WTC11 (cell line): ENCODE measurements at regions not wholly inside any gene's neighbourhood (a gene's known extent, or its start where the extent isn't known, plus 50 kb on each side); places are given as distances from the start of the nearest gene placed in this dataset.

Experiments
- ATAC-seq: fragments of 200-7000 bp; cut with Tn5 transposase; 2 replicates; pipeline ENCODE4 v1.10.0; 2021; ENCODE audit warnings: mild to moderate bottlenecking, moderate library complexity
- CTCF ChIA-PET: fragments of 300-600 bp; sonication (Branson Sonifier 250); formaldehyde crosslinking; loops from one replicate; lab custom pipeline; 2021; ENCODE audit warnings: antibody characterized with exemption; lab: Charles Lee
- POLR2A ChIA-PET: fragments of 350-600 bp; sonication (Branson Sonifier 250); formaldehyde crosslinking; loops from one replicate; lab custom pipeline; 2021; ENCODE audit warnings: antibody characterized with exemption; lab: Charles Lee
- DNase-seq: peaks from one replicate; pipeline ENCODE4 v3.0.0; 2021; ENCODE audit warnings: low spot score
- H3K27ac Mint-ChIP-seq: 2 replicates; pipeline ENCODE4 v1.8.0; 2021; ENCODE audit warnings: mixed read lengths
- H3K27me3 Mint-ChIP-seq: 2 replicates; pipeline ENCODE4 v1.8.0; 2021; ENCODE audit warnings: low read depth, mild to moderate bottlenecking, moderate library complexity, mixed read lengths
- H3K36me3 Mint-ChIP-seq: 2 replicates; pipeline ENCODE4 v1.8.0; 2021; ENCODE audit warnings: mixed read lengths
- H3K4me1 Mint-ChIP-seq: 2 replicates; pipeline ENCODE4 v1.8.0; 2022; ENCODE audit warnings: mixed read lengths
- H3K4me3 Mint-ChIP-seq: 2 replicates; pipeline ENCODE4 v1.8.0; 2021; ENCODE audit warnings: mild to moderate bottlenecking, moderate library complexity, mixed read lengths
- H3K9me3 Mint-ChIP-seq: 2 replicates; pipeline ENCODE4 v1.8.0; 2021; ENCODE audit warnings: mixed read lengths
- ARID4B ChIP-seq: sonication (generic); formaldehyde crosslinking; IDR thresholded peaks from 2 replicates; pipeline ENCODE4 v1.8.0; 2023; ENCODE audit warnings: missing genetic modification reagents, mild to moderate bottlenecking, borderline replicate concordance
- ATF2 ChIP-seq: sonication (generic); formaldehyde crosslinking; IDR thresholded peaks from 2 replicates; pipeline ENCODE4 v1.8.1; 2022; ENCODE audit warnings: low read depth, missing genetic modification reagents, borderline replicate concordance
- E2F5 ChIP-seq: sonication (generic); formaldehyde crosslinking; IDR thresholded peaks from 2 replicates; pipeline ENCODE4 v1.8.1; 2022; ENCODE audit warnings: mild to moderate bottlenecking, moderate library complexity, missing genetic modification reagents
- JAZF1 ChIP-seq: fragments of 250-450 bp; sonication (Bioruptor Pico); IDR thresholded peaks from 2 replicates; pipeline ENCODE4 v1.9.0; 2021; ENCODE audit warnings: moderate library complexity, mild to moderate bottlenecking, inconsistent platforms
- NFATC4 ChIP-seq: fragments of 250-450 bp; sonication (Bioruptor Pico); IDR thresholded peaks from 2 replicates; pipeline ENCODE4 v1.9.0; 2021; ENCODE audit warnings: mild to moderate bottlenecking
- PRDM15 ChIP-seq: sonication (generic); formaldehyde crosslinking; IDR thresholded peaks from 2 replicates; pipeline ENCODE4 v1.8.0; 2022; ENCODE audit warnings: missing genetic modification reagents
- RELA ChIP-seq: sonication (generic); formaldehyde crosslinking; IDR thresholded peaks from 2 replicates; pipeline ENCODE4 v1.8.1; 2022; ENCODE audit warnings: missing genetic modification reagents, mild to moderate bottlenecking, borderline replicate concordance
- TEAD1 ChIP-seq: sonication (generic); formaldehyde crosslinking; IDR thresholded peaks from 2 replicates; pipeline ENCODE4 v1.8.0; 2022; ENCODE audit warnings: mild to moderate bottlenecking, missing genetic modification reagents
- ZBTB43 ChIP-seq: sonication (generic); formaldehyde crosslinking; IDR thresholded peaks from 2 replicates; pipeline ENCODE4 v1.8.1; 2023; ENCODE audit warnings: mild to moderate bottlenecking, missing genetic modification reagents
- ZNF396 ChIP-seq: fragments of 250-450 bp; sonication (Bioruptor Pico); IDR thresholded peaks from 2 replicates; pipeline ENCODE4 v1.8.0; 2021; ENCODE audit warnings: mild to moderate bottlenecking, moderate library complexity, borderline replicate concordance
- ZNF671 ChIP-seq: fragments of 250-450 bp; sonication (Bioruptor Pico); IDR thresholded peaks from 2 replicates; pipeline ENCODE4 v1.8.0; 2021; ENCODE audit warnings: mild to moderate bottlenecking
- TF ChIP-seq, protein P1 (sequence below): sonication (generic); formaldehyde crosslinking; conservative IDR thresholded peaks from 2 replicates; pipeline ENCODE4 v1.8.1; 2022; ENCODE audit warnings: mild to moderate bottlenecking, missing genetic modification reagents

DNA sequence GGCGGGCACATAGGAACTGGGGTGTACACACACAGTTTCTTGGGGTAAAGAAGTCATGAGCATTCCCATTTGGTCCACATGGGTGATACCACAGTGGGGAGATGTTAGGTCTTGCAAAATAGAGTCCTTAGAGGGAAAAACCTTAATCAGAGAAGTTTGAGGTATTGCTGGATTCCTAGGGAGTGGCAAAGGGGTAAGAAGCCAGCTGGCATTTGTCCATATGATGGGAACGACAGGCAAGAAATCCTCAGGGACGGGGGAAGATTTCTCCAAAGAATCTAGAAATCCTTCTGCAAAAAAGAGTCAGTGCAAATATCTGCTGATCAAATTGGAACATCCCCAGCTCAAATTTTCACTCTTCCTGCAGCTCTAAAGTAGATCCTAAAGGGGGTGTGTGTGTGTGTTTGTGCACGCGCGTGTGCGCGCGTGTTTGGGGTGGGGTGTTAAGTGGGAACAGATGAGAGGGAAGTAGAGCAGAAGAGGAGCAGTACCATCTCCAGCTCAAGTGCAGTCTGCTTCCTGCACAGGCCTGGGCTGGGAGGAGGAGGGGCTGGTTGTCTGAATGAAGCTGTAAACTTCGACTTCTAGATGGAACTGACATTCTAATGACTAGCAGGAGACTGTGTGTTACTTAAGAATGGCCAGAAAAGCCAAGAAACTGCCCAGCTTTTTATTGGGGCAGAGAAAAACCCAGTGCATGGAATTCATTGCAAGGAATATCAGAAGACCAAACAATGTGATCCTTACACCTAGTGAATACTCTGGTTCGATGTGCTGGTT lies 168.0 kb downstream of the SPP2 start (continued):
- no peak for TF ChIP-seq ATF2
- TF ChIP-seq NFATC4: no peak

DNA sequence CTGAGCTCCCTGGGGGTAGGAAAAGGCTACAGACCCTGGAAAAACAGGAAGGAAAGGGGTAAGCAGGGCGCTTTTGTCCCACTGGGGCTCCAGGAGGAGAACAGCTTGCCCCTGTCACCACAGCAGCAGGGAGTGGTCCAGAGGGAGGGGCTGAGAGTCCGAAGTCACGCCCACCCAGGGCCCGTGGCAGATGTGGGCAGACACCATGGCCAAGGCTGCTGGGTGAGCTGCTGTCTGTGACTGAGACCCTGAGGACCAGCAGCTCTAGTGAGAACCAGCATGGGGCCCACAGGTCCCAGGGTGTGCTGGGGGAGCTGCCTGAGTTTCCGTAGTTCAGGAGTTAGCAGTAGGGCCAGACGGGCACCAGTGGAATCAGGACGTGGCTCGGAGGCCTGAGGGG lies 162.0 kb downstream of the SPP2 start:
- DNase-seq (no peak), ATAC-seq (no peak)
- ChIA-PET CTCF (no interaction called here), POLR2A (no interaction called here)
- H3K36me3 Mint-ChIP-seq: no peaks in the 10 kb centered on the region
- no peak overlapping the region for H3K4me3 Mint-ChIP-seq
- H3K27me3 Mint-ChIP-seq: no peaks in the 10 kb centered on the region; the same call in 1 of the 2 replicates
- H3K4me1 Mint-ChIP-seq: no peaks in the 10 kb centered on the region
- H3K9me3 Mint-ChIP-seq: peaks cover 19% of the 10 kb centered on the region
- no peak overlapping the region for H3K27ac Mint-ChIP-seq
- no peak for TF ChIP-seq ATF2
- no peak for TF ChIP-seq PRDM15
- no peak for TF ChIP-seq ZNF396 (CRISPR knock-in tag)
- TF ChIP-seq RELA: no peak
- TF ChIP-seq ZBTB43: no peak
- no peak for TF ChIP-seq NFATC4
- TF ChIP-seq E2F5 (CRISPR knock-in tag): no peak
- TF ChIP-seq TEAD1 (CRISPR knock-in tag): no peak
- TF ChIP-seq, protein P1, sequence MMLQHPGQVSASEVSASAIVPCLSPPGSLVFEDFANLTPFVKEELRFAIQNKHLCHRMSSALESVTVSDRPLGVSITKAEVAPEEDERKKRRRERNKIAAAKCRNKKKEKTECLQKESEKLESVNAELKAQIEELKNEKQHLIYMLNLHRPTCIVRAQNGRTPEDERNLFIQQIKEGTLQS (CRISPR knock-in tag): no peak
- TF ChIP-seq ARID4B (CRISPR knock-in tag): no peak
- no peak for TF ChIP-seq JAZF1
- TF ChIP-seq ZNF671 (CRISPR knock-in tag): no peak
